ENCODE measurements at regions not wholly inside any gene's neighbourhood (a gene's known extent, or its start where the extent isn't known, plus 50 kb on each side); places are given as distances from the start of the nearest gene placed in this dataset.

GRCh38 chr1:91170571-91170970 is 148.7 kb upstream of the ZNF644 start:
- ChIA-PET POLR2A (ENCODE audit: unreplicated experiment) (no interaction called here), CTCF (interaction anchor here (0.6 kb wide), 1 partner anchor 9 kb away, joined by 5 read pairs; no protein-coding TSS in a partner anchor)
- Histone ChIP-seq H3K79me2 (ENCODE audit: low read depth) (no peaks in the 10 kb centered on the region), H3K9me2 (ENCODE audit: insufficient read depth) (no peaks in the 10 kb centered on the region), H3K27me3 (ENCODE audit: insufficient read depth, low read depth) (peaks cover 3% of the 10 kb centered on the region; the same call in 1 of the 2 replicates), H3K4me2 (no peak overlapping the region), H3K9me3 (ENCODE audit: insufficient read depth, low read depth) (no peaks in the 10 kb centered on the region), H3K4me3 (no peak overlapping the region), H4K20me1 (ENCODE audit: insufficient read depth) (no peaks in the 10 kb centered on the region), H3K36me3 (ENCODE audit: low read depth) (no peaks in the 10 kb centered on the region), H3K4me1 (replicated peaks; ENCODE audit: insufficient read depth) (no peaks in the 10 kb centered on the region), H2AFZ (no peak overlapping the region), H3K27ac (no peak overlapping the region), H3F3A (ENCODE audit: insufficient read depth, low read depth) (no peaks in the 10 kb centered on the region)
- no TSS peak for BruUV-seq (replicated peaks)
- TF ChIP-seq CTCF (conservative IDR thresholded peaks at IDR 0.05) (no peak), EZH2 (IDR thresholded peaks at IDR 0.05; ENCODE audit: low read depth) (no peak)
- DNase-seq: no peak
- intact Hi-C loops (cut with micrococcal nuclease; ENCODE audit: unreplicated experiment): no loop called here

DNA sequence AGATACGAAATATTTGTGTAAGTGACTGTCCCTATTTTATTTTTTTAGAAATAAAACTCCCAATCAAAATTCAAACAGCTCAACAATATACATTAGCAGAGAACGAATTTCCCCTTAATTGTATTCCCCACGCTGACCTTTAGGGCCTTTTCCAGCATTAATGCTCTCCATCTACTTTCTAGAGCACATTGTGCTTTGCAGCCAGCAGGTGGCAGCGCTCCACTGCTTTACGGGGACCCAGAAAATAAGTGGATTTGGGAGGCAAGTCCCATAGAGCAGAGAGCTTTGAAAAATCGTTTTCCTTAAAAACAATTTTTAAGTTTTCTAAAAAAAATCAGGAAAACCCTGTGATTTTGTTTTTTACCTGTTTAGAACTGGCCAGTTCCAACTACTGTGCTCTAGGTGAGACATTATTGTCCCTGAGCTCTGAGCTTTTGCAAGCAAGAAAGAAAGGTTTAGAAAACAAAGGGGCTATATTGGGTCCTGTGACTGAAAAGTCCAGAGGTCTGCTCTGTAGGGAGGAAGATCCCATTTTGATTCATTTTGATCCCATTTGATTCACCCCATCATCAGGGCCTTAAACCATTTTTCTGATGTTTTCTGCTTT is 144.4 kb upstream of the ZNF644 start:
- no peak overlapping the region for H3K27ac ChIP-seq
- no peak overlapping the region for H3K4me2 ChIP-seq
- H3K4me1 ChIP-seq (replicated peaks; ENCODE audit: insufficient read depth): peaks cover 10% of the 10 kb centered on the region
- H3K36me3 ChIP-seq (ENCODE audit: low read depth): no peaks in the 10 kb centered on the region
- peak; percentile 40 to 64 for DNase-seq
- no peaks in the 10 kb centered on the region; the same call in 1 of the 2 replicates for H3F3A ChIP-seq (ENCODE audit: insufficient read depth, low read depth)
- POLR2A ChIA-PET (ENCODE audit: unreplicated experiment): no interaction called here
- TF ChIP-seq EZH2 (IDR thresholded peaks at IDR 0.05; ENCODE audit: low read depth) (no peak), CTCF (conservative IDR thresholded peaks at IDR 0.05) (peak; percentile 98)
- intact Hi-C loops (cut with micrococcal nuclease; ENCODE audit: unreplicated experiment): loop anchor here (1.0 to 10.0 kb wide), 7 partner anchors 112 to 1121 kb away; partner anchors contain the start of genes HFM1 and ZNF644
- BruUV-seq (replicated peaks): no TSS peak
- no peaks in the 10 kb centered on the region for H3K79me2 ChIP-seq (ENCODE audit: low read depth)
- H2AFZ ChIP-seq: no peak overlapping the region
- no peak overlapping the region for H3K4me3 ChIP-seq
- H4K20me1 ChIP-seq (ENCODE audit: insufficient read depth): no peaks in the 10 kb centered on the region
- H3K27me3 ChIP-seq (ENCODE audit: insufficient read depth, low read depth): no peaks in the 10 kb centered on the region
- CTCF ChIA-PET: interaction anchor here (0.6 to 3.0 kb wide), 7 partner anchors 15 to 445 kb away, joined by 3 to 23 read pairs (median 4); no protein-coding TSS in a partner anchor
- no peaks in the 10 kb centered on the region for H3K9me3 ChIP-seq (ENCODE audit: insufficient read depth, low read depth)
- H3K9me2 ChIP-seq (ENCODE audit: insufficient read depth): no peaks in the 10 kb centered on the region

- no peaks in the 10 kb centered on the region; the same call in 1 of the 2 replicates for H3F3A ChIP-seq (ENCODE audit: insufficient read depth, low read depth)
- no peaks in the 10 kb centered on the region for H4K20me1 ChIP-seq (ENCODE audit: insufficient read depth)
- ChIA-PET CTCF (interaction anchor here (0.5 to 3.0 kb wide), 7 partner anchors 113 to 1619 kb away, joined by 3 to 23 read pairs (median 6); no protein-coding TSS in a partner anchor), POLR2A (ENCODE audit: unreplicated experiment) (interaction anchor here (0.5 to 0.6 kb wide), 3 partner anchors 35 to 144 kb away, joined by 3 to 8 read pairs (median 3); partner anchors contain the start of gene ZNF644)
- no peaks in the 10 kb centered on the region for H3K79me2 ChIP-seq (ENCODE audit: low read depth)
- no peaks in the 10 kb centered on the region for H3K9me3 ChIP-seq (ENCODE audit: insufficient read depth, low read depth)
- no peak for TF ChIP-seq EZH2 (IDR thresholded peaks at IDR 0.05; ENCODE audit: low read depth)
- TF ChIP-seq CTCF (conservative IDR thresholded peaks at IDR 0.05): peak; percentile 99
- no peak overlapping the region for H2AFZ ChIP-seq
- H3K9me2 ChIP-seq (ENCODE audit: insufficient read depth): no peaks in the 10 kb centered on the region
- H3K36me3 ChIP-seq (ENCODE audit: low read depth): no peaks in the 10 kb centered on the region
- intact Hi-C loops (cut with micrococcal nuclease; ENCODE audit: unreplicated experiment): loop anchor here (10.0 kb wide), 5 partner anchors 140 to 1120 kb away; partner anchors contain the start of genes HFM1 and ZNF644
- peak; percentile 58 to 72 for DNase-seq
- no peak overlapping the region for H3K27ac ChIP-seq
- H3K27me3 ChIP-seq (ENCODE audit: insufficient read depth, low read depth): no peaks in the 10 kb centered on the region
- peaks cover 14% of the 10 kb centered on the region for H3K4me1 ChIP-seq (replicated peaks; ENCODE audit: insufficient read depth)
- no peak overlapping the region for H3K4me2 ChIP-seq
- BruUV-seq (replicated peaks): no TSS peak
- H3K4me3 ChIP-seq: no peak overlapping the region
Measured at GRCh38 chr1:91165033-91165654, 143.3 kb upstream of the ZNF644 start.

Measured in PC-9 (cell line).